HG02840 (cell line): ENCODE measurements at regions not wholly inside any gene's neighbourhood (a gene's known extent, or its start where the extent isn't known, plus 50 kb on each side); places are given as distances from the start of the nearest gene placed in this dataset.

Source experiments
- ATAC-seq: cut with Tn5 transposase; IDR thresholded peaks from one replicate; pipeline ENCODE4 v1.9.1; 2021; ENCODE audit warnings: mild to moderate bottlenecking, moderate library complexity, moderate number of reproducible peaks; ENCODE audit not compliant: unreplicated experiment, low FRiP score

DNA sequence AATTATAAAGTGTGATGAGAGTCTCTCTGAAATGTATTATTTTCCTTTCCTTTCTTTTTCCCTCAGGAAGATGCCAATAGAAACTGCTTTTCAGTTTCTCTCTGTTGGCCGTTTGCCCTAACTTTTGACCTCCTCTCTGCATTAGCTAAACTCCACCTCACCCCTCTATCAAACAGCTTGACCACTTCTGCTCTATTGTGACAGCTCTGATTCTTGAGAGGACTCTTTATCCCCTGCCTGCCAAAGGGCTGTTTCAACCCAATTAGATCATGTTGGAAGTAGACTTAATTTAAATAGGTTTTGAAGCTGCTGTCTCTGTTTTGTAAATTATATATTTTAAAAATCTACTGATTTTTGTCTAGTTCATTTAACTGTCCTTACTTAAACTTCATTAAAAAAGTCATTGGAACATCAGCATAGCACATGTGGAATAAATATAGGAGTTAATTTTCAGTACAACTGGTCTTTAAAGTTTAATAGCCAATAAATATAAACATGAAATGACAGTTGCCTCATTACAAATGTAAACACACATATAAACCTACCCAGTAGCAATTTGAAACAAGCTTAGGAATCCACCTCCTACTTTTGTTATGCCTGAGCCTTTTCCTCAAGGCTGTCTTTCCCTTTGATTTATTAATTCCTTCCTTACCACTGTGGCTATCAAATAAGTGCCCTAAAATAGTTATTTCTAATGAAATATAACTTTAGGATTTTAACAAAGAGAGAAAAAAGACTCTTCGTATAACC is 152.0 kb downstream of the CHRM3 start:
- no peak for ATAC-seq

DNA sequence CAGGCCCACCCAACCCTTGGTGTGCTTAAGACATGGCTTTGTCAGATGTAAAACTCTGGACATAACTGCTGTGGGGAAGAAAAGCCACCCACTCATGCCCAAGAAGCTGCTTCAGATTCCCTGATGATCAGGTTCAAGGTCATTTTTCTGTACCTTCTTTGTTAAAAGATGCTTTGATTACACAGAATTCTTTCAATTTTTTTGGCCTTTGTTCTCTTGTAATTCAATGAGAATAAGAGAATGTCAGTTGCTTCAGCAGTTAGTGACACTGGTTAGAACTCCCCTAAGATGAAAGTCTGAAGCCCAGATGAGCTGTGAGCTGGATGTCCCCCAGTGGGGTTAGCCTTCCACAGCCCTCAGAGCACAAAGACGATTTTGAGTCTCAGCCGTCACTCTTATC is 152.7 kb downstream of the CHRM3 start:
- no peak for ATAC-seq

DNA sequence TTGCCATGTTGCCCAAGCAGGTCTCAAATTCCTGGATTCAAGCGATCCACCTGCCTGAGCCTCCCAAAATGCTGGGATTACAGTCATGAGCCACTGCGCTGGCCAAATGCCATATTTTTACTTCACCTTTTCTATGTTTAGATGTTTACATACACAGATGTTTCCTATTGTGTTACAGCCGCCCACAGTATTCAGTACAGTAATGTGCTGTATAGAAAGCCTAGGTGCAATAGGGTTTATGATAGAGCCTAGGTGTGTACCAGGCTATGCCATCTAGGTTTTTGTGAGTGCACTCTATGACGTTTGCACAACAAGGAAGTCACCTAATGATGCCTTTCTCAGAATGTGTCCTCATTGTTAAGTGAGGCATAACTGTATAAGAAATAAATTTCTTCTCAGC is 153.4 kb downstream of the CHRM3 start:
- ATAC-seq = no peak

DNA sequence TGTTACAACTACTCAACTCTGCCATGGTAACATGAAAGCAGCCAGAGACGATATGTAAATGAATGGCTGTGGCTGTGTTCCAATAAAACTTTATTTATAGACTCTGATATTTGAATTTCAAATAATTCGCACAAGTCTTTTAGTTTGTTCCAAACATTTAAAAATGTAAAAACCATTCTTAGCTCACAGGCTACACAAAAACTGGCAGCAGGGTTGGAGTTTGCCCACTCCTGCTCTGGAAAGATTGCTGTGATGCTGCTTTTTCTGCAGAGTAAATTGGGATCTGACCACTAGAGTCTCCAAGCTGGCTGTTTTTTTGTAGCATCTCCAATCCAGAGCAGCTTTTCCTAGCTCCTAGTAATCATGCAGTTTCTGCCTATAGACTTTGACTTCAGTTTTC is 157.5 kb downstream of the CHRM3 start:
- ATAC-seq = no peak

DNA sequence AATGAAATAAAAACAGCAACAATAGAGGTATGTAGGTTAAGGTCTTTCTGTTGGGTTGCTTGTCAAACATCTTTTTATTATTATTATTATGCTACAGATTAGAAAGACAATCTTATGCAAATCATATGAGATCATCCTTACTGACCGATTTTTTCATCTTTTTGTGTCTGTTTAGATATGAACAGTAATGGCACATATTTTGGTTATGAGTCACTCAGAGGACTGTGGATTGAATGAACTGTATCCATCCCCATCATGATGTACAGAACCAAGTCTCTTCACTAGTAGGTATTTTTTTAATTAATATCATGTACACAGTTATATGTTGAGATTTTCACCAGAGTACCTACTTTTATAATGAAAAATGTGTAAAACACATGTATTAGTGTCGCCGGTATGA is 159.1 kb downstream of the CHRM3 start:
- no peak for ATAC-seq

DNA sequence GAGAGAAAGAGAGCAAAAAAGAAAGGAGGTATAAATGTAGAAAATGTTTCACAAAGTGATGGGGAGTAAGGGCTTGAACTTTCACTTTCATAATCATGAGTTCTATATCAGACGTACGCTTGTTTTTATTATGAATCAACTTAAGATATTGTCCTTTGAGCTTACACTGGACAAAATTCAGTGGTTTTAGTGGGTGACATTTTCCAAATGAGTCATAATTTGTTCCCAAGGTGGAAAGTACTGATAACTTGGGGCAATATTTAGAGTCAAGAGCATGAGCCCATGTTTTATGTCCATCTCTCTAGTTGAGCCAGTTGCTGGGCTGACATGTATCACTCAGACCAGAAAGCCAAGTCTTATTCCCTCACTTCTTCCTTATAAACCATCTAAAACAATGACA is 161.6 kb downstream of the CHRM3 start:
- ATAC-seq = no peak

DNA sequence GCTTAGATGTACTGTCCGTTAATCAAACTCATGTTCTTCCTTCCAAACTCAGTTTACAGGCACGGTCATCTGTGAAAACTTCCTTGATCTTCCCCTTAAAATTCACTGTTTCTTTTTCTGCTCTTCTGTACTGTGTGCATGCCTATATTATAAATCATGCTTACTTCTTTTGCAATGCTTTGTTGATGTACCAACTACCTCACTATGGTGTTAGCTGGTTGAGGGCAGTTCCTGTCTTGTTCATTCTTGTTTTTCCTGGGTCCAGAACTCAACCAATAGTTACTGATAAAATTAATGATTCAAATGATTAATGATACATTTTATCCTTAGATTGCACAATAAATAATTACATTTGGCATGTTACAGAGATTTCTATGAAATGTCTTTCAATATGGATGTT is 163.8 kb downstream of the CHRM3 start:
- ATAC-seq = no peak

DNA sequence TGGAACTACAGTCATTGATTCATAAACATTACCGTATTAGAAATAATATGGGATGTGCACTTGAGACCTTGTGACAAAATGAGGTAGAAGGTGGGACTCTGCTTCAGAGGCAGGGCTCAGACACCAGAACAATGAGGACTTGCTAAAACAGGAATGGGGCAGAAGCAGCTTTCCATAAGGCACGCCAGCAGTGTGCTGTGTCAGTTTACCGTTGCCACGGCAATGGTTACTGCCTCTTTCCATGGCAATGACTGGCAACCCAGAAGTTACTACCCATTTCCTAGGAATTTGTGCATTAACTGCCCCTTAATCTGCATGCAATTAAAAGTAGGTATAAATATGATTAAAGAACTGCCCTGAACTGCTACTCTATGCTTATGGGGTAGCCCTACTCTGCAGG is 169.0 kb downstream of the CHRM3 start:
- ATAC-seq = no peak

DNA sequence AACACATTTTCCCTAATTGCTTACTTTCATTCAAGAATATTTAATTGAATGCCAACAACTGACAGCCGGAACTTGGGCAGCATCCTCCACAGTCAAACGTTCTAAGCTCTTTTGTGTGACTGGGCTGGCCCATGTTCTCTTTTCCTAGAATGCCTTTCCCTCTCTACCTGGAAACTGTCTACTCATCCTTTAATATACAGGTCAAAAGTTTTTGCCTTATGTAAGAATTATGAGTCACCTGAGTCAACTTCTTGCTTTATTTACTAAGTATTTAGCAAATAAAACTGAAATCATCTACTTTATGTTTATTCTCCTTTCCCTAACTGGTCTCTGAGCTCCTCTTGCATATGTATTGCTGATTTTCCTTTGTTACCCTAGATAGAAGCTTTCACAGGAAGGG is 172.2 kb downstream of the CHRM3 start:
- ATAC-seq = no peak

DNA sequence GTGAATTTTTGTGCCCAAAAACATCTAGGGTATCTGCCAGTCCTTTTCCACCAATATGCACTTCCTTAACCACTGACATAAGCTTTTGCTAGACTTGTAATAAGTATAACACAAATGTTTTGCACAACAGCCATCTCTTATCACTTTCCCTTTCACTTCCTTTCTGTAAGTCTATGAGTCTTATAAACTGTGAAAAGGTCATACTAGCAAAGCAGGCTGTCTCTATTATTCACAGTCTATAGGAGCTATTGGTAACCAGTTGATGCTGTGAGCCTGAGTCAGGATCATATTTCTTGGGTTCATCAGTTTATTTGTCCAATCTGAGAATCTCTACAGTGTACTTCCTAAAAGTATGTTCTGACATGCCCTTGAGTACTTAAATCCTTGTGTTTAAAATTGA is 172.6 kb downstream of the CHRM3 start:
- no peak for ATAC-seq

DNA sequence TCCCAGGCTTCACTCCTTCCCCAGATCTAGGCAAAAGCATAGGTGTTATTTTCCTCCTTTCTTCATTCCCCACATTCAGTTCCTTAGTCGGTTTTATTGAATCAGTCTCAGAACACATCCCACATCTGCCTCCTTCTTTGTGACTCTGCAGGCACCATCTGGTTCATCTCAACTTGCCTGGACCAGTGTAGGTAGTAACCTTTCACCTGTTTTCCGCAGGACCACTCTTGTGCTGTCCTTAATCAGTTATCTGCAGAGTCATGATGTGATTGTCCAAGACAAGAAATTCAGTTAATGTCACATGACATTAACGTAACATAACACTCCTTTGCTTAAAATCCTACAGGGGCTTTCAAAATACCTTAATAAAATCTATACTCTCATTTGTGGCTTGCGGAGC is 174.6 kb downstream of the CHRM3 start:
- ATAC-seq = no peak

DNA sequence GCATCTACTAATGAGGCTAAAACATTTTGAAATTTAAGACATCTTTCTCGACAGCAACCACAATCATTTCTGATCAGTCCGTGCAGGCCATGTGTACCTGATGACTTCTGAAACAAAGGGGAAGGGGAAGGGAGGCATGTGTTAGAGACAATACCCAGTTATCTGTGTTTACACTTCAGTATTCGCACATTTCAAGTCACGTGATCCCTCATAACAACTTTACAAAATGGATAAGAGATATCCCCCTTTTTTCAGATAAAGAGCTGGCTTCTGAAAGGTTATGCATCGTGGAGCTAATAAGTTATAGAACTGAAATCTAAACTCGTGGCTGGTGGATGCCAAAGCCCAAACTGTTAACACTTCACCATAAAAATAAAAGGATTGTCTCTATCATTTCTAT is 175.7 kb downstream of the CHRM3 start:
- ATAC-seq = no peak

DNA sequence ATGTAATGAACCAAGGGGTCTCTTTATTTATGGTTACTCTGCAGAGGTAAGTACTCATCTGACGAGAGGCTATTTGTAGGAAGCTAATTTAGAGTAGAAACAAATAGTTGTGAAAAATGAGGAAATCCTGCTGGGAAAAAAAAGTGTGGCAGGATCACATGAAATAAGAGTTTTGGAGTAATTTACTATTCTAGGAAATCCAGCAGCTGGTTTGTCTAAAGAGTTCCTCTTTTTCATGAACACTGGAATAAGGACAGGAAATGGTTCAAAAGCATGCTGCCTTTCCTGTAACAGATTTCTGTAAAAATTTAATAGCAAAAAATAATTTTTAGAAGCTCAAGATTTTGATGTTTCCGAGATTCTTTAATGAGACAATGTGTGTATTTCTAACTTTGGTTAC is 177.3 kb downstream of the CHRM3 start:
- ATAC-seq = no peak

DNA sequence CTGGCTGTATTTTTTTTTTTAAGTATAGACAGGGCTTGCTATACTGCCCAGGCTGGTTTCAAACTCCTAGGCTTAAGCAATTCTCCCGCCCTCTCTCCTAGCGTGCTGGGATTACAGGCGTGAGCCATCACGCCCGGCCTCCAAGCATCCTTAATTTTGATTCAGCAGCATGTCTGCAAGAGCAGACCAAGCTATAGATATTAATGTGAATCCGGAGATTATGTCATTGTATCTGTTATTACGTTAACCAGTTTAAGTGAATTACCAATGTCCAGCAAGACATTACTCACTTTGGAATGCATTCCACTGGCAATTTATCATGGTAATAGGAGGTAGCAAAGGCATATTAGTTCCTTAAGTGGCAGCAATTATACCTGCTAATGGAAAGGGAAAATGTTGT is 179.7 kb downstream of the CHRM3 start:
- no peak for ATAC-seq

DNA sequence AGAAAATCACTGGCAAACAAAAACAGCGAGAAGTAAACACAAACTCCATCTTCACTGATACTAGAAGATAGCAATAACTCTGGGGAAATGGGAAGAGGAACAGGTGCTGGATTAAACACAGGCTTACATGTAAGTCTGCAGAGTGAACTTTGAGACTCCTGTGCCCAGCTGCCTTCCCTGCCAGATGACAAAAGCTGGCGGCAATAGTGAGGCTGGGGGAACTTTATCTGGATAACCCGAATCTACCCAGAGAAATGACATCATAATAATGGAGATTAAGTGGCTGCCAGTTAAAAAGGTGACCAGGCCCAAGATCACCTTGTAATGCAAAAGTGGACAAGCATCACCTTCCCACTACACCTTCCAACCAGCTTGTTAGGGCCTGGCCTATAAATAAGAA is 184.5 kb downstream of the CHRM3 start:
- no peak for ATAC-seq

DNA sequence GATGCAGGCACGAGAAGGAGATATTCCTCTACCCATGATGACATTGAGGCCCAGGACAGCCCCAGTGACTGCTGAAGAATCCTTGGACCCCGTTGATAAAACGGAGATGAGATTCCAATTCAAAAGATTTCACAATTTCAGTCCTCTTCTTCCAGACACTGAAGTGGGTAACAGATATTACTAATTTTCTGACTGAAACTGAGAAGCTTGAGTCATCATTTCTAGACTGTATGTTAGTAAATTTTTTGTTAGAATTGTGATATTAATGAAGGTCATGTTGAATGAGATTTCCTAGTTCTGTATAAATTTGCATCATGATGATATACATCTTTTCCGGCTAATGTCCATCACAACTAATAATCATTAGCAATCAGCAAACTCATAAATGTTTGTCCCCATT is 185.8 kb downstream of the CHRM3 start:
- no peak for ATAC-seq

DNA sequence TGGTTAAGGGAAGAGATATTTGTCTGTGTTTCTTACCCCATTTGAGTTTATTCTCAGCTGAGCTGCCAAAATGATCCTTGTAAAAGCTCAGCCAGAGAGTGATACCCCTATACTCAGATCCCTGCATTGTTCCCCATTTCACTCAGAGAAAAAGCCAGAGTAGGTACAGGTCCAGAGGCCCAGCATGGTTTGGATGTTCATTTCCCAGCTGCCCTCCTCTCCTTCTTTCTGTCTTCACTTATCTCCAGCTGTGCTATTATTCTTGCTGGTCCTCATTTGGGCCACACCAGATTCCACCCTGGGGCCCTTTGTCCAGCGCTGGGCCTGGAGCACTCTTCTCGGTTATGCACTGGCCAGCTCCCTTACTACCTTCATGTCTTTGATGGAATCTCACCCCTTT is 187.7 kb downstream of the CHRM3 start:
- ATAC-seq = no peak

DNA sequence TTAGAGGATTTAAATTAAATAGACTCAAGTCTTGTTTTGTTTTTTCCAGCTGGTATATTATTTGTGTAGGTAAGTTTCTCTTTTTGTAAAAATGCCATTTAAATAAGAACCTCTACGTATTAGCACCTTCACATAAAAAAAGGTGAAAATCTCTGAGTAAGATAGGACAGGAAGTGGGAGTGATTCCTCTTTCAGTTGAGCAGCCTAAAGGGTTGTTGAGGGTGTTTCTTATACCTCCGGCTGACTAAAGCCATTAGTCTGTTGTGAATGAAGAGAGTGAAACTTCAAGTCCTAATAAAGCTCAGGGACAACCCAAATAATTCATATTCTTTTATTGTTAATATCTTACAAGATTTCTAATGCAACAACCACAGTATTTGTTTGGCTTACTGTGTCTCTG is 188.7 kb downstream of the CHRM3 start:
- no peak for ATAC-seq

DNA sequence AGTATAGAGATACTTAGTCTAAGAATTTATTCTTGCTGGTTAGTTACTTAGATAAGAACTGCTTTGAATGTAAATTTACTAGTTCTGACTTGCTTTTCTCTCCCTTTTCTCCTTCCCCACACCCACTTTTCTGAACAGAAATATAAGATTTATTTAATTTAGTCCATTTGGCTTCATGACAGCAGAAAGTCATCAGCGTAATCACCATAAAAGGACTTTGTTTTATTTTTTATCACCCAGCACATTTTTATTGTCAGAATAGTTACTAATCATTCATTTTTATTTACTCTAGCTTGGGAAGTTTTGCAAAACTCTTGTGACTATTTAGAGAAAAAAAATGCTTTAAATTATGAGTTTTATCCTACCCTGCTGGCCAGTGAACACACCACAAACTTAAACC is 197.2 kb downstream of the CHRM3 start:
- ATAC-seq = no peak

DNA sequence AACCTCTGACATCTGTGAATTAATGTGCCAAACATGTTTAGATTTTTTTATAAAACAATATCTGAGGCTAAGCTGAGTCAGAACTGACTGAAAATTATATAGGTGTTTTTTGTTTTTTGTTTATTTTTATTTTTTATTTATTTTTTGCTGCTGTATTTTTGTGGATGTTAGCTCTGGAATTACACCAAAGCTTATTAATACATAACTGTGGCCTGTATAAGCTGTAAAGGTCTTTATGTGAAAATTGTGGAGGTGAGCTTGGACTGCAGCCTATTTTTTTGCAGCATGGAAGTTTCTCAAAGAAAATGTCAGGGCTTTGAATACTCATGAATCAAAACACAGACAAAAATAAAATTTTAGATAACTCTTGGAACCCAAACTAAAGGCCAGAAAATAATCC is 199.8 kb downstream of the CHRM3 start:
- ATAC-seq = no peak

DNA sequence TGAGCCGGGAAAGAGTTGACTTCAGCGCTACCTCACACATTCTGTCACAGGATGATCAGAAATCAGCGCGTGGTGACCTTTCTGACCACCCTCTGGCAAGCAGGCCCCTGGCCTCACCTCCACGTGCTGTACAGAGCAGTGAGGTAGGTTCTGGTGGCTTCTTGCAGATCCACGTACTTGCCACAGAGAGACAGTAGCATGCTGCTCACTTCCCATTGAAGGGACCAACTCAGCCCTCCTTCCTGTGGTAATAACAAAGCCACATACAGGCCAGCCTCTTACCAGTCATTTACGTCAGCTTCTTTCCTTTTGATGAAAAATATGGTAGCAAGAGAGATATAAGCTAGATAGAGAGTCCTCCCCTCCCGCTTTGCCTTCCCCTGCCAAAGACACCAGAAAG is 200.7 kb downstream of the CHRM3 start:
- ATAC-seq = no peak

DNA sequence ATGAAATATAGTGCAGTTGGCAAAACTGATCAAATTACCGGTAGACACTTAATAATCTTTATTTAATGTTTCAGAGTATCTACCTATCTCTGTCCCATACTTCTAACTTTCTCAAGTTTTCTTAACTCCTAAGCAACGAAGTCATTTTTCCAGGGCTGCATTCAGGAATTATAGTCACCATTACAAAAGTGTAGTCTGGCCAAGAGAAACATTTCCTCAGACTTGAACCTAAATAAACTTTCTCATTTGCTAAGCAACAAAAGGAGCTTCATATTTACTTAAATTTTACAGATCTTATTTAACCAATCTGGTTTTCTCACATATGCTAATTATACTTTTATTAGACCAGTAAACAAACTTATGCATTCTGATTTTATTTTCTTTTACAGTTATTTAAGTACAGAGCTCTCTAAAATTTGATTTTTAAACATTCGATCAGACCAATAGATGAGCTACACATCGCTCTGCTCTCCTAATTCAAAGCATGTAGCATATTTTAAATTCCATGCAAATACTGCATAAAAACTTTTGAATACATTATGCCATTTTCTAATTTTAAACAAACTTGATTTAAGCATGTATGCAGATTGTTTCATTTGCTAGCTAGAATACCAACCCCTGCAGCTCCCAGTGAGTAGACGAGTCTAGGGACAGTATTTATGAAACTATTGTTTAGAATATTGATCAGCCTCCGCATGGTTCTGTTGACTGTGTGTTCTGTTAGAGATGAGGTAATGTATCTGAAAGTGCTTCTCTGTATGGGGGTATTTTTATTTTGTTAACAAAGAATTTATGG is 201.4 kb downstream of the CHRM3 start:
- no peak for ATAC-seq
